ENCODE measurements at regions not wholly inside any gene's neighbourhood (a gene's known extent, or its start where the extent isn't known, plus 50 kb on each side); places are given as distances from the start of the nearest gene placed in this dataset.
"Not testable (repeated sequence)": the region's sequence is repeated elsewhere in the genome, so short reads cannot be mapped to it uniquely, and the experiment has no call there.

GRCh38 chr5:82975812-82976211 is 101.4 kb downstream of the TMEM167A start:
- no peak for DNase-seq (ENCODE audit: low read depth)
- TF ChIP-seq, protein P1, sequence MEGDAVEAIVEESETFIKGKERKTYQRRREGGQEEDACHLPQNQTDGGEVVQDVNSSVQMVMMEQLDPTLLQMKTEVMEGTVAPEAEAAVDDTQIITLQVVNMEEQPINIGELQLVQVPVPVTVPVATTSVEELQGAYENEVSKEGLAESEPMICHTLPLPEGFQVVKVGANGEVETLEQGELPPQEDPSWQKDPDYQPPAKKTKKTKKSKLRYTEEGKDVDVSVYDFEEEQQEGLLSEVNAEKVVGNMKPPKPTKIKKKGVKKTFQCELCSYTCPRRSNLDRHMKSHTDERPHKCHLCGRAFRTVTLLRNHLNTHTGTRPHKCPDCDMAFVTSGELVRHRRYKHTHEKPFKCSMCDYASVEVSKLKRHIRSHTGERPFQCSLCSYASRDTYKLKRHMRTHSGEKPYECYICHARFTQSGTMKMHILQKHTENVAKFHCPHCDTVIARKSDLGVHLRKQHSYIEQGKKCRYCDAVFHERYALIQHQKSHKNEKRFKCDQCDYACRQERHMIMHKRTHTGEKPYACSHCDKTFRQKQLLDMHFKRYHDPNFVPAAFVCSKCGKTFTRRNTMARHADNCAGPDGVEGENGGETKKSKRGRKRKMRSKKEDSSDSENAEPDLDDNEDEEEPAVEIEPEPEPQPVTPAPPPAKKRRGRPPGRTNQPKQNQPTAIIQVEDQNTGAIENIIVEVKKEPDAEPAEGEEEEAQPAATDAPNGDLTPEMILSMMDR (IDR thresholded peaks at IDR 0.05; ENCODE audit: insufficient read depth, low read depth, low read length) = no peak
- no peak overlapping the region for H3K4me3 ChIP-seq (ENCODE audit: low read depth, low read length)

GRCh38 chr5:82975396-82975795 is 101.8 kb downstream of the TMEM167A start:
- TF ChIP-seq, protein P1 (IDR thresholded peaks at IDR 0.05; ENCODE audit: insufficient read depth, low read depth, low read length) = no peak
- H3K4me3 ChIP-seq (ENCODE audit: low read depth, low read length) = no peak overlapping the region
- no peak for DNase-seq (ENCODE audit: low read depth)

DNA sequence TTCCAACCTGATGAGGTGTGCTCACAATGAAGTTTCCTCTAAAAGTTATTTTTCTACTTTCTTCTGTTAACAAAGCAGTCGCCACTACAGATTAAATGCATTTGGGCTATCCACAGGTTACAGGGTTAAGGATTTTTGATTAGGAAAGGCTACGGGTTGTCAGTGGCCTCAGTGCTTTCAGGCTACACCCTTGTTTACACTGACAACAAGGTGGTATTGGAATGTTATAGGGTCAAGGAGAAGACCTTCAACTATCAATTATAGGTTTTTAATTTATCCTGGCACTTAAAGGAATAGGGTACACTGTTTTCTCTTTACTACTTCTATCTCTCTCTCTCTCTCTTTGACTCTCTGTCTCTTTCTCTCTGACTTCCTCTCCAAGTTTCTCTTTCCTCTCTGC is 102.8 kb downstream of the TMEM167A start:
- not testable (repeated sequence) for H3K4me3 ChIP-seq (ENCODE audit: low read depth, low read length); DNase-seq (ENCODE audit: low read depth)

DNA sequence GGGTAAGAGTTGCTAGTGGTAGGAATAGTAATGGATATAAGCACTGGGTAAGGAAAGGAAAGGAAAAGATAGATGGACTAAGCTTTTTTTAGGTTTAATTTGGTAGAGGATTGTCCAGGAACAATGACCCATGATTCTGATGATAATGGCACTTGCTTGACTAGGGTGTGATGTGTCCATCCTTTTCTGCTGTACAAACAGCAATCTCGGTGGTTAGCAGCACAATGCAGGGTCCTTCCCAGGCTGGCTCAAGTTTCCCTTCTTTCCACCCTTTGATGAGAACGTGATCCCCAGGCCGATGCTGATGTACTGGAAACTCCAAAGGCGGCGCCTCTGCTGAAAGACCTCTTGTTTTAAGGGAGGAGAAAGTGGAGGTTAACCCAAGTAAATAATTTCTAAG is 105.3 kb downstream of the TMEM167A start:
- TF ChIP-seq, protein P1 (IDR thresholded peaks at IDR 0.05; ENCODE audit: insufficient read depth, low read depth, low read length) = no peak
- no peak for DNase-seq (ENCODE audit: low read depth)
- no peak overlapping the region for H3K4me3 ChIP-seq (ENCODE audit: low read depth, low read length)

DNA sequence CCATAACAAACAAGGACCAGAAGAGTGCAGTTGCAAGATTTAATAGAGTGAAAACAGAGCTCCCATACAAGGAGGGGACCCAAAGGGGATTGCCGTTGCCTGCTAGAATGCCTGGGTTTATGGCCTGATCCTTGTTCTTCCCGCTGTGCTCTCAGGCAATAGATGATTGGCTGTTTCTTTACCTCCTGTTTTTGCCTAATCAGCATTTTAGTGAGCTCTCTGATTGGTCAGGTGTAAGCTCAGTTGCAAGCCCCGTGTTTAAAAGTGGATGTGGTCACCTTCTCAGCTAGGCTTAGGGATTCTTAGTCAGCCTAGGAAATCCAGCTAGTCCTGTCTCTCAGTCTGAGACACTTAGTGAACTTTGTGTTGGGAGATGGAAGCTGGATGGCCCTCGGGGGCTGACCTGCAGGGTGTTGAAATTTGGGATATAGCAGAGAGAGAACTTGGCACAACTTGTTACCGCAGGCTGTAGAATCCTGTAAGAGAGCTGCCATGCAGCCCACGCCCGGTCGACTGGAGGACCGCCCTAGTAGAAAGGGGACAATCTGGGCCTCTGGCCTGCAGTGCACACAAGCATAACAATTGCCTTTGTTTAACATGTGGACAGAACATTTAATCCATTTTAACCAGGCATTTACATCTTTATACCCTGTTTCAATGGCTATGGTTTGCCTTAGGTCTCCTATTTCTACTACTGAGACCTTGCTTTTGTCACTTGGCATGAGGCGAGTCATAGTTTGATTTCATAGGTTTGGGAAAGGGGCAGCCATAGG is 106.0 kb downstream of the TMEM167A start:
- not testable (repeated sequence) for H3K4me3 ChIP-seq (ENCODE audit: low read depth, low read length); DNase-seq (ENCODE audit: low read depth)

GRCh38 chr5:82969221-82969976 is 107.8 kb downstream of the TMEM167A start:
- H3K4me3 ChIP-seq (ENCODE audit: low read depth, low read length); DNase-seq (ENCODE audit: low read depth): not testable (repeated sequence)

GRCh38 chr5:82967072-82967471 is 110.1 kb downstream of the TMEM167A start:
- TF ChIP-seq, protein P1 (IDR thresholded peaks at IDR 0.05; ENCODE audit: insufficient read depth, low read depth, low read length) = no peak

GRCh38 chr5:82959466-82959865 is 117.7 kb downstream of the TMEM167A start:
- TF ChIP-seq, protein P1 (IDR thresholded peaks at IDR 0.05; ENCODE audit: insufficient read depth, low read depth, low read length) = no peak
- no peak overlapping the region for H3K4me3 ChIP-seq (ENCODE audit: low read depth, low read length)
- no peak for DNase-seq (ENCODE audit: low read depth)

More at GRCh38 chr5:82967072-82967471, 110.1 kb downstream of the TMEM167A start:
- DNase-seq (ENCODE audit: low read depth) = no peak
- H3K4me3 ChIP-seq (ENCODE audit: low read depth, low read length) = no peak overlapping the region
